Dendritic cell treated with granulocyte-macrophage colony-stimulating factor and Interleukin-4, amounts not matched to agents 40 ng/mL and 50 ng/mL, for 4 days (primary cell): ENCODE measurements at regions not wholly inside any gene's neighbourhood (a gene's known extent, or its start where the extent isn't known, plus 50 kb on each side); places are given as distances from the start of the nearest gene placed in this dataset.

ENCODE experiments used
- H3K27ac Mint-ChIP-seq: one replicate; pipeline ENCODE4 v1.8.0; 2022; ENCODE audit warnings: mild to moderate bottlenecking, mixed read lengths
- H3K27me3 Mint-ChIP-seq: one replicate; pipeline ENCODE4 v1.8.0; 2022; ENCODE audit warnings: mild to moderate bottlenecking, mixed read lengths
- H3K36me3 Mint-ChIP-seq: one replicate; pipeline ENCODE4 v1.8.0; 2022; ENCODE audit warnings: low read depth, mixed read lengths
- H3K4me1 Mint-ChIP-seq: one replicate; pipeline ENCODE4 v1.8.0; 2022; ENCODE audit warnings: low read depth, mixed read lengths
- H3K4me3 Mint-ChIP-seq: one replicate; pipeline ENCODE4 v1.8.0; 2022; ENCODE audit warnings: mild to moderate bottlenecking, moderate library complexity, mixed read lengths
- H3K9me3 Mint-ChIP-seq: one replicate; pipeline ENCODE4 v1.8.0; 2022; ENCODE audit warnings: mixed read lengths
- intact Hi-C: fragments of 100-400 bp; cut with micrococcal nuclease; formaldehyde crosslinking; loops from one replicate; pipeline ENCODE4 v1.15.0; 2022

GRCh38 chr2:173599821-173600359 lies 245.2 kb downstream of the CDCA7 start:
- peaks cover 9% of the 10 kb centered on the region for H3K9me3 Mint-ChIP-seq
- no peak overlapping the region for H3K27ac Mint-ChIP-seq
- no peaks in the 10 kb centered on the region for H3K27me3 Mint-ChIP-seq
- H3K4me1 Mint-ChIP-seq: no peaks in the 10 kb centered on the region
- intact Hi-C loops: no loop called here
- H3K36me3 Mint-ChIP-seq: no peaks in the 10 kb centered on the region
- H3K4me3 Mint-ChIP-seq: no peak overlapping the region

- no peak overlapping the region for H3K4me3 Mint-ChIP-seq
- no peaks in the 10 kb centered on the region for H3K36me3 Mint-ChIP-seq
- no peak overlapping the region for H3K27ac Mint-ChIP-seq
- H3K27me3 Mint-ChIP-seq: no peaks in the 10 kb centered on the region
- H3K4me1 Mint-ChIP-seq: no peaks in the 10 kb centered on the region
- intact Hi-C loops: no loop called here
- H3K9me3 Mint-ChIP-seq: peaks cover 9% of the 10 kb centered on the region
Measured at GRCh38 chr2:173602153-173602795, 247.6 kb downstream of the CDCA7 start.

GRCh38 chr2:173605994-173606393 lies 251.3 kb downstream of the CDCA7 start:
- H3K27ac Mint-ChIP-seq: no peak overlapping the region
- H3K4me1 Mint-ChIP-seq: no peaks in the 10 kb centered on the region
- H3K36me3 Mint-ChIP-seq: no peaks in the 10 kb centered on the region
- peaks cover 9% of the 10 kb centered on the region for H3K9me3 Mint-ChIP-seq
- intact Hi-C loops: no loop called here
- no peak overlapping the region for H3K4me3 Mint-ChIP-seq
- no peaks in the 10 kb centered on the region for H3K27me3 Mint-ChIP-seq

GRCh38 chr2:173606619-173607248 lies 252.1 kb downstream of the CDCA7 start:
- Mint-ChIP-seq H3K36me3 (no peaks in the 10 kb centered on the region), H3K27ac (no peak overlapping the region), H3K4me1 (no peaks in the 10 kb centered on the region), H3K27me3 (no peaks in the 10 kb centered on the region), H3K9me3 (peaks cover 9% of the 10 kb centered on the region), H3K4me3 (no peak overlapping the region)
- intact Hi-C loops: no loop called here

GRCh38 chr2:173607606-173608311 lies 253.1 kb downstream of the CDCA7 start:
- peaks cover 9% of the 10 kb centered on the region for H3K9me3 Mint-ChIP-seq
- no peaks in the 10 kb centered on the region for H3K36me3 Mint-ChIP-seq
- H3K27ac Mint-ChIP-seq: no peak overlapping the region
- no peaks in the 10 kb centered on the region for H3K27me3 Mint-ChIP-seq
- no peaks in the 10 kb centered on the region for H3K4me1 Mint-ChIP-seq
- intact Hi-C loops: no loop called here
- H3K4me3 Mint-ChIP-seq: no peak overlapping the region

GRCh38 chr2:173611121-173611520 lies 256.4 kb downstream of the CDCA7 start:
- Mint-ChIP-seq H3K4me1 (no peaks in the 10 kb centered on the region), H3K27ac (no peak overlapping the region), H3K4me3 (no peak overlapping the region), H3K36me3 (no peaks in the 10 kb centered on the region), H3K27me3 (no peaks in the 10 kb centered on the region), H3K9me3 (no peaks in the 10 kb centered on the region)
- intact Hi-C loops: no loop called here

GRCh38 chr2:173612354-173612753 lies 257.7 kb downstream of the CDCA7 start:
- no peaks in the 10 kb centered on the region for H3K36me3 Mint-ChIP-seq
- H3K27me3 Mint-ChIP-seq: no peaks in the 10 kb centered on the region
- no peak overlapping the region for H3K4me3 Mint-ChIP-seq
- no peaks in the 10 kb centered on the region for H3K4me1 Mint-ChIP-seq
- H3K27ac Mint-ChIP-seq: no peak overlapping the region
- H3K9me3 Mint-ChIP-seq: no peaks in the 10 kb centered on the region
- intact Hi-C loops: no loop called here

- no peaks in the 10 kb centered on the region for H3K4me1 Mint-ChIP-seq
- H3K27me3 Mint-ChIP-seq: peaks cover 3% of the 10 kb centered on the region
- H3K4me3 Mint-ChIP-seq: no peak overlapping the region
- H3K9me3 Mint-ChIP-seq: no peaks in the 10 kb centered on the region
- intact Hi-C loops: no loop called here
- no peaks in the 10 kb centered on the region for H3K36me3 Mint-ChIP-seq
- H3K27ac Mint-ChIP-seq: no peak overlapping the region
Measured at GRCh38 chr2:173613386-173613785, 258.7 kb downstream of the CDCA7 start.

- intact Hi-C loops: no loop called here
- Mint-ChIP-seq H3K9me3 (no peaks in the 10 kb centered on the region), H3K27ac (no peak overlapping the region), H3K27me3 (peaks cover 3% of the 10 kb centered on the region), H3K36me3 (no peaks in the 10 kb centered on the region), H3K4me1 (no peaks in the 10 kb centered on the region), H3K4me3 (no peak overlapping the region)
Measured at GRCh38 chr2:173614265-173614930, 259.7 kb downstream of the CDCA7 start.

GRCh38 chr2:173623438-173624319 lies 269.0 kb downstream of the CDCA7 start:
- H3K27me3 Mint-ChIP-seq: no peaks in the 10 kb centered on the region

GRCh38 chr2:173625315-173625714 lies 270.6 kb downstream of the CDCA7 start:
- no peaks in the 10 kb centered on the region for H3K36me3 Mint-ChIP-seq
- no peaks in the 10 kb centered on the region for H3K27me3 Mint-ChIP-seq
- intact Hi-C loops: no loop called here
- H3K9me3 Mint-ChIP-seq: no peaks in the 10 kb centered on the region
- H3K4me3 Mint-ChIP-seq: no peak overlapping the region
- no peak overlapping the region for H3K27ac Mint-ChIP-seq
- no peaks in the 10 kb centered on the region for H3K4me1 Mint-ChIP-seq

More at GRCh38 chr2:173623438-173624319, 269.0 kb downstream of the CDCA7 start:
- no peaks in the 10 kb centered on the region for H3K9me3 Mint-ChIP-seq
- H3K4me3 Mint-ChIP-seq: no peak overlapping the region
- intact Hi-C loops: no loop called here
- H3K27ac Mint-ChIP-seq: no peak overlapping the region
- H3K36me3 Mint-ChIP-seq: no peaks in the 10 kb centered on the region
- no peaks in the 10 kb centered on the region for H3K4me1 Mint-ChIP-seq

GRCh38 chr2:173629076-173629475 lies 274.4 kb downstream of the CDCA7 start:
- Mint-ChIP-seq H3K4me1 (no peaks in the 10 kb centered on the region), H3K4me3 (no peak overlapping the region), H3K36me3 (no peaks in the 10 kb centered on the region), H3K9me3 (no peaks in the 10 kb centered on the region), H3K27ac (no peak overlapping the region), H3K27me3 (peaks cover 5% of the 10 kb centered on the region)
- intact Hi-C loops: no loop called here

GRCh38 chr2:173630425-173631126 lies 275.9 kb downstream of the CDCA7 start:
- no peaks in the 10 kb centered on the region for H3K4me1 Mint-ChIP-seq
- H3K27me3 Mint-ChIP-seq: peaks cover 9% of the 10 kb centered on the region
- intact Hi-C loops: no loop called here
- H3K27ac Mint-ChIP-seq: no peak overlapping the region
- no peaks in the 10 kb centered on the region for H3K36me3 Mint-ChIP-seq
- H3K9me3 Mint-ChIP-seq: no peaks in the 10 kb centered on the region
- H3K4me3 Mint-ChIP-seq: no peak overlapping the region
